Panc1 (cell line): ENCODE measurements at regions not wholly inside any gene's neighbourhood (a gene's known extent, or its start where the extent isn't known, plus 50 kb on each side); places are given as distances from the start of the nearest gene placed in this dataset.

Experiments used
- ATAC-seq: fragments of 200-7000 bp; cut with Tn5 transposase; 2 replicates; pipeline ENCODE4 v1.9.1; 2020; ENCODE audit warnings: mild to moderate bottlenecking, moderate library complexity
- BruUV-seq: library from RNA; stranded (reverse); fragments of 400-500 nt; replicated peaks from 2 replicates; lab custom pipeline; 2021; lab: Mats Ljungman, UMichigan
- CTCF ChIA-PET: fragments of 300-600 bp; sonication (Branson Sonifier 250); formaldehyde crosslinking; loops from one replicate; lab custom pipeline; 2022; ENCODE audit warnings: antibody characterized with exemption; lab: Charles Lee
- POLR2A ChIA-PET: fragments of 300-600 bp; sonication (Branson Sonifier 250); formaldehyde crosslinking; loops from one replicate; lab custom pipeline; 2022; ENCODE audit warnings: antibody characterized with exemption; lab: Charles Lee
- DNase-seq: peaks from one replicate; pipeline ENCODE4 v3.0.0-alpha.2; 2010; ENCODE audit warnings: low read depth, low spot score
- H3K27ac ChIP-seq: 2 replicates; pipeline ENCODE4 v1.5.1; 2011; ENCODE audit warnings: mild to moderate bottlenecking, low read length, inconsistent platforms
- H3K27me3 ChIP-seq: fragments of 200-500 bp; sonication (Bioruptor generic); 2 replicates; pipeline ENCODE4 v1.6.0; 2014; ENCODE audit warnings: low read length, inconsistent platforms; ENCODE audit not compliant: control insufficient read depth, insufficient read depth
- H3K36me3 ChIP-seq: fragments of 200-500 bp; sonication (Bioruptor generic); 2 replicates; pipeline ENCODE4 v1.5.1; 2014; ENCODE audit warnings: inconsistent platforms, mild to moderate bottlenecking, low read length, moderate library complexity; ENCODE audit not compliant: control insufficient read depth, insufficient read depth
- H3K4me1 ChIP-seq: 2 replicates; pipeline ENCODE4 v1.5.1; 2011; ENCODE audit warnings: inconsistent platforms, mild to moderate bottlenecking, low read length, moderate library complexity; ENCODE audit not compliant: control insufficient read depth, insufficient read depth
- H3K4me3 ChIP-seq, 2 experiments: 2 replicates each; pipeline ENCODE4 v1.5.1; 2011 to 2012; ENCODE audit warnings: low read depth in 2 of 2, low read length in 2 of 2, mild to moderate bottlenecking in 2 of 2, inconsistent platforms in 1 of 2, moderate library complexity in 1 of 2
- H3K9me3 ChIP-seq: fragments of 200-500 bp; sonication (Bioruptor generic); 2 replicates; pipeline ENCODE4 v1.5.1; 2014; ENCODE audit warnings: low read depth, mild to moderate bottlenecking, inconsistent platforms, low read length, moderate library complexity; ENCODE audit not compliant: control insufficient read depth, insufficient read depth
- POLR2AphosphoS5 ChIP-seq: IDR thresholded peaks from 2 replicates; pipeline ENCODE4 v1.6.1; 2012; ENCODE audit warnings: mild to moderate bottlenecking, low read depth, low read length, moderate library complexity
- SIN3A ChIP-seq: IDR thresholded peaks from 2 replicates; pipeline ENCODE4 v1.6.1; 2012; ENCODE audit warnings: low read depth, mild to moderate bottlenecking, low read length, moderate library complexity, borderline replicate concordance; ENCODE audit not compliant: insufficient read depth
- TCF7L2 ChIP-seq: IDR thresholded peaks from 2 replicates; pipeline ENCODE4 v1.6.1; 2011; ENCODE audit warnings: mild to moderate bottlenecking, low read depth, low read length, inconsistent platforms
- in situ Hi-C: cut with HindIII; loops from 2 replicates; pipeline ENCODE4 v1.10.0; 2016; ENCODE audit warnings: low sequenced_read_pairs, low pct_unique_long_range_greater_than_20kb
- intact Hi-C: fragments of 100-400 bp; cut with micrococcal nuclease; formaldehyde crosslinking; loops from one replicate; pipeline ENCODE4 v1.10.0; 2022; ENCODE audit not compliant: unreplicated experiment
- TF ChIP-seq, protein P1 (sequence below), 2 experiments: IDR thresholded peaks; 2 replicates each; pipeline ENCODE4 v1.6.1; 2011 to 2012; ENCODE audit warnings: low read depth in 2 of 2, control low read depth in 1 of 2, low read length in 1 of 2, mild to moderate bottlenecking in 1 of 2, moderate library complexity in 1 of 2; ENCODE audit not compliant: insufficient read depth in 1 of 2
- TF ChIP-seq, protein P2 (sequence below): fragments of 450-650 bp; IDR thresholded peaks from 2 replicates; pipeline ENCODE4 v1.5.1; 2017; ENCODE audit warnings: mild to moderate bottlenecking

DNA sequence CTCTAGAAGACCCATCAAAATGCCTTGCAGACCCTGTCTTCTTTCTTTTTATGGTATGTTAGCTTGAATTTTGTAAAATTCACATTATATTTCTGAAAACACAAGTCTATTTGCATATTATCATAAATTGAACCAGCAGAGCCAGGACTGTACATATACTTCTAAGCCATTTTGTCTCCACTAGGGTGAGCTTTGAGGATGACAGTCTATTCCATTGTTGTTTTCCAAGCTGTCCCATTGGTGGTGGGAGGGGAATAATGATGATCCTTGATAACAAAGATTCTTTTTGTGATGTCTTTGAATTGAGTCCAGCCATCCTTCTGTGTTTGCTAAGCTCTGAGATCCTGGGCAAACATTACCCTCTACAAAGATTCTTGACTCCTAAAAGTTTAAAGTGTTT lies 359.3 kb upstream of the PCDH20 start:
- H3K9me3 ChIP-seq: no peaks in the 10 kb centered on the region
- ChIA-PET CTCF (no interaction called here), POLR2A (no interaction called here)
- no peak overlapping the region for H3K4me3 ChIP-seq
- in situ Hi-C loops (no loop called here), intact Hi-C loops (no loop called here)
- no peaks in the 10 kb centered on the region for H3K27me3 ChIP-seq
- no TSS peak for BruUV-seq
- TF ChIP-seq TCF7L2: no peak
- no peak for TF ChIP-seq POLR2AphosphoS5
- TF ChIP-seq, protein P1, sequence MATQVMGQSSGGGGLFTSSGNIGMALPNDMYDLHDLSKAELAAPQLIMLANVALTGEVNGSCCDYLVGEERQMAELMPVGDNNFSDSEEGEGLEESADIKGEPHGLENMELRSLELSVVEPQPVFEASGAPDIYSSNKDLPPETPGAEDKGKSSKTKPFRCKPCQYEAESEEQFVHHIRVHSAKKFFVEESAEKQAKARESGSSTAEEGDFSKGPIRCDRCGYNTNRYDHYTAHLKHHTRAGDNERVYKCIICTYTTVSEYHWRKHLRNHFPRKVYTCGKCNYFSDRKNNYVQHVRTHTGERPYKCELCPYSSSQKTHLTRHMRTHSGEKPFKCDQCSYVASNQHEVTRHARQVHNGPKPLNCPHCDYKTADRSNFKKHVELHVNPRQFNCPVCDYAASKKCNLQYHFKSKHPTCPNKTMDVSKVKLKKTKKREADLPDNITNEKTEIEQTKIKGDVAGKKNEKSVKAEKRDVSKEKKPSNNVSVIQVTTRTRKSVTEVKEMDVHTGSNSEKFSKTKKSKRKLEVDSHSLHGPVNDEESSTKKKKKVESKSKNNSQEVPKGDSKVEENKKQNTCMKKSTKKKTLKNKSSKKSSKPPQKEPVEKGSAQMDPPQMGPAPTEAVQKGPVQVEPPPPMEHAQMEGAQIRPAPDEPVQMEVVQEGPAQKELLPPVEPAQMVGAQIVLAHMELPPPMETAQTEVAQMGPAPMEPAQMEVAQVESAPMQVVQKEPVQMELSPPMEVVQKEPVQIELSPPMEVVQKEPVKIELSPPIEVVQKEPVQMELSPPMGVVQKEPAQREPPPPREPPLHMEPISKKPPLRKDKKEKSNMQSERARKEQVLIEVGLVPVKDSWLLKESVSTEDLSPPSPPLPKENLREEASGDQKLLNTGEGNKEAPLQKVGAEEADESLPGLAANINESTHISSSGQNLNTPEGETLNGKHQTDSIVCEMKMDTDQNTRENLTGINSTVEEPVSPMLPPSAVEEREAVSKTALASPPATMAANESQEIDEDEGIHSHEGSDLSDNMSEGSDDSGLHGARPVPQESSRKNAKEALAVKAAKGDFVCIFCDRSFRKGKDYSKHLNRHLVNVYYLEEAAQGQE (IDR thresholded peaks at IDR 0.05; ENCODE audit: insufficient read depth in 1 of 2, low read depth in 2 of 2, low read length in 1 of 2): no peak
- no peak for TF ChIP-seq SIN3A
- TF ChIP-seq, protein P2, sequence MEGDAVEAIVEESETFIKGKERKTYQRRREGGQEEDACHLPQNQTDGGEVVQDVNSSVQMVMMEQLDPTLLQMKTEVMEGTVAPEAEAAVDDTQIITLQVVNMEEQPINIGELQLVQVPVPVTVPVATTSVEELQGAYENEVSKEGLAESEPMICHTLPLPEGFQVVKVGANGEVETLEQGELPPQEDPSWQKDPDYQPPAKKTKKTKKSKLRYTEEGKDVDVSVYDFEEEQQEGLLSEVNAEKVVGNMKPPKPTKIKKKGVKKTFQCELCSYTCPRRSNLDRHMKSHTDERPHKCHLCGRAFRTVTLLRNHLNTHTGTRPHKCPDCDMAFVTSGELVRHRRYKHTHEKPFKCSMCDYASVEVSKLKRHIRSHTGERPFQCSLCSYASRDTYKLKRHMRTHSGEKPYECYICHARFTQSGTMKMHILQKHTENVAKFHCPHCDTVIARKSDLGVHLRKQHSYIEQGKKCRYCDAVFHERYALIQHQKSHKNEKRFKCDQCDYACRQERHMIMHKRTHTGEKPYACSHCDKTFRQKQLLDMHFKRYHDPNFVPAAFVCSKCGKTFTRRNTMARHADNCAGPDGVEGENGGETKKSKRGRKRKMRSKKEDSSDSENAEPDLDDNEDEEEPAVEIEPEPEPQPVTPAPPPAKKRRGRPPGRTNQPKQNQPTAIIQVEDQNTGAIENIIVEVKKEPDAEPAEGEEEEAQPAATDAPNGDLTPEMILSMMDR: no peak
- no peak overlapping the region for H3K27ac ChIP-seq
- H3K4me1 ChIP-seq: peaks cover 5% of the 10 kb centered on the region; the same call in 1 of the 2 replicates
- no peak for ATAC-seq
- no peak for DNase-seq
- no peaks in the 10 kb centered on the region for H3K36me3 ChIP-seq

DNA sequence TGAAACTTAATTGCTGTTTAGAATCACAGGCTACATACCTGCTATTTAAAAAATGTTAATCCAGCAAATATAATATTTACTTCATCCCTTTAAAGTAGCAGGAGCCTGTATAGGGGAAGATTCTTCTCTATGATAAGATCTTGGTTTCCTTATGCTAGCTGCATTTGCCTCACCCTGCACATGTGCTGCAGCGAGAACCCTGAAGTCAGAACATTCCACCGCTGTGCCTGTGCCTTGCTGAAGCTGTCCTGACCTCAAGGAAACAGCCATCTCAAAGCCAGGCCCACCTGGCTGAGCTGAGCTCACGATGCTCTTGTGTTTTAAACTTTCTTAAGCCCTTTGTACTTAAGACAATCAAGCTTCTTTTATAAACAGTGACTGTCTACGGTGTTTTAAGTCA lies 355.0 kb upstream of the PCDH20 start:
- Histone ChIP-seq H3K4me3 (no peak overlapping the region), H3K27me3 (no peaks in the 10 kb centered on the region), H3K27ac (peak overlapping the region; percentile 54; the same call in 1 of the 2 replicates), H3K4me1 (peaks cover 5% of the 10 kb centered on the region; the same call in 1 of the 2 replicates), H3K36me3 (no peaks in the 10 kb centered on the region), H3K9me3 (0 out of 2 replicates have a peak, but pooled peaks cover 5% of the 10 kb centered on the region)
- CTCF ChIA-PET: interaction anchor here (0.6 kb wide), 1 partner anchor 323 kb away, joined by 3 read pairs; no protein-coding TSS in a partner anchor
- DNase-seq (no peak), ATAC-seq (peak; percentile 74)
- TF ChIP-seq, protein P2: no peak
- TF ChIP-seq TCF7L2: peak; percentile 36; the same call in 1 of the 2 replicates
- TF ChIP-seq, protein P1 (IDR thresholded peaks at IDR 0.05; ENCODE audit: insufficient read depth in 1 of 2, low read depth in 2 of 2, low read length in 1 of 2): no peak
- in situ Hi-C loops: no loop called here
- no TSS peak for BruUV-seq
- POLR2A ChIA-PET: no interaction called here
- intact Hi-C loops: no loop called here
